Mammary epithelial cell (primary cell): ENCODE measurements at regions not wholly inside any gene's neighbourhood (a gene's known extent, or its start where the extent isn't known, plus 50 kb on each side); places are given as distances from the start of the nearest gene placed in this dataset.

Source experiments
- EZH2 ChIP-seq: IDR thresholded peaks from 2 replicates; pipeline ENCODE4 v1.6.1; 2012; ENCODE audit warnings: low read length, inconsistent platforms, borderline replicate concordance
- TF ChIP-seq, protein P1 (sequence below), 2 donors: IDR thresholded peaks in 1 of 2; conservative IDR thresholded peaks in 1 of 2; 2 replicates each; pipeline ENCODE4 v1.5.1; 2011 to 2012; ENCODE audit warnings: inconsistent platforms in 2 of 2, low read length in 2 of 2, mild to moderate bottlenecking in 2 of 2, control low read depth in 1 of 2, low read depth in 1 of 2; ENCODE audit not compliant: insufficient read depth in 1 of 2; ENCODE audit errors: extremely low read depth in 1 of 2

DNA sequence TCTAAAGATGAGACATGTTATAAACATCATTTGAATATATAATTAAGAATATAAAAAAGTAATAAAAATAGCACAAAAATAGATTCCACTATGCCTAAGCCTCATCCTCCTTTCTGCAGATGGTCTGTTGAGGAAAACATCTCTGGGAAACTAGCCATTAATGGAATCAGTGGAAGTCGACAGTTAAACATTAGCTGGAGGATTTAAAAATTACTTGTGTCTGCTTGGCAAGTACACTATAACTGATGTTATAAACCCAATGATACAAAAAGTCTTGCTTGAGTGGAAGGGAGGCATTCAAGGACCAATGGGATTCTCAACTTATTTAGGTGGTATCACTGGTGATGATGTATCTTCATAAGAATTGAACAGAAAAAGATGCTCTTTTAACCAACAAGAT, 1598.3 kb downstream of the PCDH18 start:
- TF ChIP-seq, protein P1, sequence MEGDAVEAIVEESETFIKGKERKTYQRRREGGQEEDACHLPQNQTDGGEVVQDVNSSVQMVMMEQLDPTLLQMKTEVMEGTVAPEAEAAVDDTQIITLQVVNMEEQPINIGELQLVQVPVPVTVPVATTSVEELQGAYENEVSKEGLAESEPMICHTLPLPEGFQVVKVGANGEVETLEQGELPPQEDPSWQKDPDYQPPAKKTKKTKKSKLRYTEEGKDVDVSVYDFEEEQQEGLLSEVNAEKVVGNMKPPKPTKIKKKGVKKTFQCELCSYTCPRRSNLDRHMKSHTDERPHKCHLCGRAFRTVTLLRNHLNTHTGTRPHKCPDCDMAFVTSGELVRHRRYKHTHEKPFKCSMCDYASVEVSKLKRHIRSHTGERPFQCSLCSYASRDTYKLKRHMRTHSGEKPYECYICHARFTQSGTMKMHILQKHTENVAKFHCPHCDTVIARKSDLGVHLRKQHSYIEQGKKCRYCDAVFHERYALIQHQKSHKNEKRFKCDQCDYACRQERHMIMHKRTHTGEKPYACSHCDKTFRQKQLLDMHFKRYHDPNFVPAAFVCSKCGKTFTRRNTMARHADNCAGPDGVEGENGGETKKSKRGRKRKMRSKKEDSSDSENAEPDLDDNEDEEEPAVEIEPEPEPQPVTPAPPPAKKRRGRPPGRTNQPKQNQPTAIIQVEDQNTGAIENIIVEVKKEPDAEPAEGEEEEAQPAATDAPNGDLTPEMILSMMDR (conservative IDR thresholded peaks at IDR 0.05 in 1 of 2, IDR thresholded peaks at IDR 0.05 in 1 of 2; ENCODE audit: extremely low read depth in 1 of 2, insufficient read depth in 1 of 2, low read depth in 1 of 2, low read length in 2 of 2): no peak
- no peak for TF ChIP-seq EZH2
